HG03039 (cell line): ENCODE measurements at regions not wholly inside any gene's neighbourhood (a gene's known extent, or its start where the extent isn't known, plus 50 kb on each side); places are given as distances from the start of the nearest gene placed in this dataset.
"Not testable (repeated sequence)": the region's sequence is repeated elsewhere in the genome, so short reads cannot be mapped to it uniquely, and the experiment has no call there.

Source experiments
- ATAC-seq: cut with Tn5 transposase; IDR thresholded peaks from one replicate; pipeline ENCODE4 v1.9.1; 2021; ENCODE audit warnings: mild to moderate bottlenecking, moderate library complexity; ENCODE audit not compliant: unreplicated experiment

DNA sequence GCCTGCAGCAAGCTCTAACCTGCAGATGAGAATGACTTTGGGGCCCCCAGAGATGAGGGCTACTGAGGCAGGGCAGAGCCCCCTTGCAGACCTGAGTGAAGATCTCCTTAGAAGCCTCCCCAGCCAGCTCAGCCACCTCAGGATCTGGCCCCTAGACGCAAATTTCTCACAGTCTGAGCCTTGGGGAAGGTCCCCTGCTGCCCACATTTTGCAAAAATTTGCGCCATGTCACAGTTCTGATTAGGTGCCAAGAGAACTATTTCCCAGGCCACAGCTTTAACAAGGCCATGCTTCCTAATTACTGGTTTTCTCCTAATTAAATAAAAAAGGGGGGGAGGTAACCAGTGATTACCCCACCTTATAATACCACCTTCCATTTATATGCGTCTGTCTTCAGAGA, 81.0 kb upstream of the HES1 start:
- no peak for ATAC-seq

GRCh38 chr3:194056323-194056722, 79.6 kb upstream of the HES1 start:
- ATAC-seq: not testable (repeated sequence)

DNA sequence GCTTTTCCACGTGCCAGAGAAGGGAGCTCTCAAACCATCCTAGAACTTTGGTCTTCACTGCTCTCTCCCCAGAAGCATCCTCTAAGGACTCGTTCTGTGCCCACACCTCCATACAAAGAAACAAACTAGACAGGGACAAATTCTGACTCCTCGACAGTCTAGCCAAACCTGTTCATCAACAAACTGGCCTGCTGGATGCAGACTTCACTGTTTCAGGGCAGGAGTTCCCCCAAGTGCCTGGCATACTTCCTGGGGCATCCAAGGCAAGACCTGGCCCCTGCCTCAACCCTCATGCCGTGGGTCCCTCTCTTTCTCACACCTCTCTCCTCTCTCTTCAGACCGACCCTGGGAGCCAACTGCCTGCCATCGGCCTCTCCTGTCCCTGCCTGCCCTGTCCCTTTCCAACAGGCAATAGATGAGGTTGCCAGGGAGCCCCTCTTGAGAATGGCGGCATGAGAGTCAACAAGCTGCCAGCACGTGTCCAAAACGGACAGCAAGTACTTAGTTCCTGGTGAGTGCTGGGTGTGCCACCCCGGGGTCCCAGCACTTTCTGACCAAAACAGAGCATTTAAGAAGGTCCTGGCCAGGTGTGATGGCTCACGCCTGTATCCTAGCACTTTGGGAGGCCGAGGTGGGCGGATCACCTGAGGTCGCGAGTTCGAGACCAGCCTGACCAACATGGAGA, 79.1 kb upstream of the HES1 start:
- no peak for ATAC-seq

DNA sequence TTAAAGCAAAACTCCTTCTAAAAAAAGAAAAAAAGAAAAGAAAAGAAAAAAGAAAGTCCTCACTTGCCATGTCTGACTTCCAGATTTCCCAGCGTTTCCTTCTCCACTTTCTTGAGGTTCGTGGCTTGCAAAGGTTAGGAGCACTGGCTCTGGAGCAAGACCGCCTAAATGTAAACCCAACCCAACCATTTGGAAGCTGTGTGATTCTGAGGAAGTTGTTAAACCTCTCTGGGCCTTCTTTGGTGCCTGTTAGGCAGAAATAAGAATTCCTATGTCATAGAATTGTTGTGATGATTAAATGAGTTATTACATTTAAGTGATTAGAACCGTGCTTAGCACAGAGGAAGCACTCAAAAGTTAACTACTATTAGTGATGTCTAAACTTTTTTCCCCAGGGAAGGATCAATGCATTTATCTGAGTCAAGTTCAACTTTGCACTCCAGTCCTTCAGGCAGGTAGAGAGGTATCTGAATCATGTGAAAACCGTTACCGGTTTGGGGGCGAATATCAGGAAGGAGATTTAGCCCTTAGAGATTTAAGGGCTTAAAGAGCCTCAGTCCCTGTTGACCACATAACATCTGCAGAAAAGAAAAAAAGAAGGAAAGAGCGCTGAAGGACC, 78.3 kb upstream of the HES1 start:
- no peak for ATAC-seq

- no peak for ATAC-seq
These were observed 77.8 kb upstream of the HES1 start for GRCh38 chr3:194058189-194058571.

- no peak for ATAC-seq
These were observed 77.2 kb upstream of the HES1 start for GRCh38 chr3:194058753-194059152.

GRCh38 chr3:194061421-194062030, 74.4 kb upstream of the HES1 start:
- ATAC-seq: no peak

DNA sequence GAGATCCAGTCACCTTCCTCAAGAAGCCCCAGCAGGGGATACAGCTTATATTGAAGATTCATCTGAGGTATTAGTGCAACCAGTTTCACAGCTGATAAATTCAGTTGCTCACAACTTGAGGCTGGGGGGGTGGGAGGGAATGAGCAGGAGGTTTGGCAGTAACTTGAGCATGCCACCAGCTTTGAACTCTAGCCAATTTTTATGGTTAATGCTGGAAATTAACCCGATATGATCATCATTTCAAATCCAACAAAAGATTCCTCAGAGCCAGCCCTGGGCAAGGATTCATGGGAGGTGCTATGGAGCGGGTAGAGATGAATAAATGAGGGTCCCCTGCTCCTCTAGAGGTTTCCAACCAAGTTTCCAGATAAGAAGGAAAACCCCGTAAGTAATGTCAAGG, 73.1 kb upstream of the HES1 start:
- no peak for ATAC-seq

DNA sequence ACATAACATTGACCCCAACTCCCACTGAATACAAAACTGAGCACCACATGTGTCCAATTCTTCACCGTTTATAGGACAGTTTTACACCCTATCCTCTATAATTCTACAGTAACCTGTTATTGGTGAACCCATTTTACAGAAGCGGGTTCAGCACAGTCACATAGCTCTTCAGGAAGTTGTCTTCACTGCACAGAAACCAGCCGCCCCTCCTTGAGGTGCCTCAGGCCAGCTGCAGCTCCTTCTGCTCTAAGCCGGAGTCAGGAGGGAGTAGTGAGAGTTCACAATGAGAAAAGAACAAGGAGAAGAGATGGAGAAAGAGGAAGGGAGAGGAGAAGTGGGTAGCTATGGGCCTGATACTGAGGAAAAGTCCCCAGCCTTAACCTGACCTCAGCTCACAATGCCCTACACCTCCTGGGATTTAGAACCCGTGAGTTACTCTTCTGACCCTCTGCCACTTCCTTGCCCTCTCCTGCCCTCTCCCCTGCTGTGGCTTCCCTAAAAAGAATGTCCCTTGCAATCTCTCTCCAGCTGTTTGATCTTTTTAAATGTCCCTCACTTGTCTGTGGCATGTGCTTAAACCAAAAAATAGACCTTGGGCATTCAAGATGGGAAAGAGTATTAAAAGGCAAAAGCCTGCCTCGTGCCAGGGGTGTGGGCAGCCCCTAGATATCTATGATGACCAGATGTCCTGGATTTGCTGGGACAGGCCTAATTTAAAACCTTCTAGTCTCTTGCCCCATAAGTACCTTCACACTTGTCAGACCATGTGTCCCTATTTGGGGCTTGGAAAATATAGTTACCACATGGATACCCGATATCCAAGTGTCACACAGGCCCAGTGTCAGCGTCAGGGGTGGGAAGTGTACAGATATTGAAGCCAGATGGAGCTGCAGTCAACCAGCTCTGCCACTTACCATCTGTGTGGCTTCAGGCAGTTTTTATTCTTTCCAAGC, 71.3 kb upstream of the HES1 start:
- no peak for ATAC-seq

GRCh38 chr3:194067327-194067726, 68.6 kb upstream of the HES1 start:
- not testable (repeated sequence) for ATAC-seq

DNA sequence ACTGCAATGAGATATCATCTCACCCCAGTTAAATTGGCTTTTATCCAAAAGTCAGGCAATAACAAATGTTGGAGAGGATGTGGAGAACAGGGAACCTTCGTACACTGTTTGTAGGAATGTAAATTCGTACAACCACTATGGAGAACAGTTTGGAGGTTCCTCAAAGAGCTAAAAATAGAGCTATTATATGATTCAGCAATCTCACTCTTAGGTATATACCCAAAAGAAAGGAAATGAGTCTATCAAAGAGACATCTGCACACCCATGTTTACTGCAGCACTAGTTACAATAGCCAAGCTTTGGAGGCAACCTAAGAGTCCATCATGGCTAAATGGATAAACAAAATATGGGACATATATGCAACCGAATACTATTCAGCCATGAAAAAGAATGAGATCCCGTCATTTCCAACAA, 68.0 kb upstream of the HES1 start:
- ATAC-seq: no peak

DNA sequence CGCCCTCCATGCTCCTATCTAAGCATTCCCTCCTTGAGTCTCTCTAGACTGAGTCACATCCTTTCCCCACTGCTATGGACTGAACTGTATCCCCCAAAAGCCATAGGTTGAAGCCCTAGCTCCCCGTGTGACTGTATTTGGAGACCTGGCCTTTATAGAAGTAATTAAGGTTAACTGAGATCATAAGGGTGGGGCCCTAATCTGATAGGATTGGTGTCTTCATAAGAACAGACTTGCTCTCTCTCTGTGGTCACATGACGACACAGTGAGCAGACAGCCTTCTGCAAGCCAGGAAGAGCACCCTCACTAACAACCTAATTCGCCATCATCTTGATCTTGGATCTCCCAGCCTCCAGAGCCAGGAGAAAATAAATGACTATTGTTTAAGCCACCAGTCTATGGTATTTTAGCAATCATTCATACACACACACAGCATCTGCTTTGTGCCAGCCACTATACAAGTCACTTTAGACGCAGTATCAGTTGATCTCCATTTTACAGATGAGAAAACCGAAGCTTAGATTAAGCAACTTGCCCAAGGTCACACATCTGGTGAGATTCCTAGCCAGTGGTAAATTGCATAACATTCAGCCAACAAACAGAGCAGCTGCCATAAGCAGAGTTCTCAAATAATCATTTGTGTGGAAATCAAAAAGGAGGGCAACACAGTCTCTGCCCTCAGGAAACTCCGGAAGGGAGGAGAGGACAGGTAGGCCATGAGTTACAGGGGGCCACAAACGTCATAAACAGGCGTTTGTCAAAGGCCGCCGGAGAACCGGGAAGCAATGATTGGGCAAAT, 66.3 kb upstream of the HES1 start:
- no peak for ATAC-seq

DNA sequence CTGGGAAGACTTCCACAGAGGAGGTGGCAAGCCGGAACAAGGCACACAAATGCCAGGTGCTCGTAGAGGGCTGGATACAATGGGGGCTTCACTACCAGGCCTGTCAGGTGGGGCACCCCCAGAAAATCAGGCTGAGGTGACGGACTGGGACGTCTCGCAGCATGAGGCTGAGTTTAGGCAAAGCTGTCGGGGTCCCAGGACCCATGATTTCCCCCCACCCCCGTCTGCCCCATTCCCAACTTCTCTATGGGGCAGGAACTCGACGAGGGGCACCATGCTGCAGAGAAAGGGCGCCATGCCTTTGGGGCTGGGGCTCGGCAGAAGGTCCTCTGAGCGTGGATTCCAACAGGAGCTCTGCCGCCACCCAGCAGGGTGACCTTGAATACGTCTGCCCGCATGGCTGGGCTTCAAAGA, 65.7 kb upstream of the HES1 start:
- no peak for ATAC-seq

- peak; percentile 92 for ATAC-seq
These were observed 65.1 kb upstream of the HES1 start for GRCh38 chr3:194070634-194071409.

DNA sequence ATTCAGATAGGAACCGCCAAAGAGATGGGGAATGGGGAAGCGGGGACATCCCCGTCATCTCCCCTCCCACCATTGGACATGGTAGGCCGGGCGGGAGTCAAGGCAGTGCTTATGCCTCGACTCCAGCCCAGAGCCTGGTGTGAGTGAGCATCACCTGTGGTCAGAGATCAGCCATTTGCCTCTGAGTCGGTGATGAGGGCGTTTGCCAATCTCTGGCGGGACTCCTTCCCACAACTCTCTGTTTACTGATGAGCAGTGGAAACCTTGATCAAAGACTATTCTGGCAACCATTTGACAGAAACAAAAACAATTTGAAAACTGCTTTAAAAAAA, 63.9 kb upstream of the HES1 start:
- ATAC-seq: no peak

DNA sequence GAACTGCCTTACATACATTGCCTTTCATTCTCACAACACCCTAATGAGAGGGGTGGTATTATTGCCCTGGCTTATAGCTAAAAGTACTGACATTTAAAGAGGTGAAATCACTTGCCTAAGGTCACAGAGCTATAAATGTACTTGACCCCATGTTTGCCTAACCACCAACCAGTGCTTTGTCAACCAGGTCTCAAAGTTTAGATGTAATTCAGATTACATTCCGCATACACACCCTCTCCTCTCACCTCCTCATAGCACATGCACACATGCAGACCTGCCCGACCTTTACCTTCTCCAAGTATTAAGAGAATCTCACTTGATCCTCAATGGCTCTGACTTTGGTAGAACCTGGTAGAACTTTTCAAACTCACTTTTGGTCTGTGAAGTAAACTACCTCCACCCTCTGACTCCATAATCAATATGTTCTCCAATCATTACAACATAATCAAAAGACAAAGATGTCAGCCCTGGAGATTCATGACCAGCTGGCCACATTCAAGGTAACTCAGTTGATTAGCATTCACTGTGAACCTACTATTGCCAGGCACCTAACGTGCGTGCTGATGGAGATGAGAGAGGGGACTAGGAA, 63.2 kb upstream of the HES1 start:
- ATAC-seq: no peak

DNA sequence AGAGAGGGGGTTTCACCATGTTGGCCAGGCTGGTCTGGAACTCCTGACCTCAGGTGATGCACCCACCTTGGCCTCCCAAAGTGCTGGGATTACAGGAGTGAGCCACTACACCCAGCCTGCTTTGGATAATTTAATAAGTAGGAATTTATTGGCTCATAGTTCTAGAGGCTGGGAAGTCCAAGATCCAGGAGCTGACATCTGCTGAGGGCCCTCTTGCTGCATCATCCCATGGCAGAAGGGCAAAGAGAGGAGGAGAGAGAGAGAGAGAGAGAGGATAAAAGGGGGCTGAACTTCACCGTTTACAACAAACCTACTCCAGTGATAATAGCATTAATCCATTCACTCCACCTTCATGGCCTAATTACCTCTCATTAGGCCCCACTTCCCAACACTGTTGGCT, 62.0 kb upstream of the HES1 start:
- no peak for ATAC-seq

- no peak for ATAC-seq
These were observed 60.8 kb upstream of the HES1 start for GRCh38 chr3:194075088-194075615.

DNA sequence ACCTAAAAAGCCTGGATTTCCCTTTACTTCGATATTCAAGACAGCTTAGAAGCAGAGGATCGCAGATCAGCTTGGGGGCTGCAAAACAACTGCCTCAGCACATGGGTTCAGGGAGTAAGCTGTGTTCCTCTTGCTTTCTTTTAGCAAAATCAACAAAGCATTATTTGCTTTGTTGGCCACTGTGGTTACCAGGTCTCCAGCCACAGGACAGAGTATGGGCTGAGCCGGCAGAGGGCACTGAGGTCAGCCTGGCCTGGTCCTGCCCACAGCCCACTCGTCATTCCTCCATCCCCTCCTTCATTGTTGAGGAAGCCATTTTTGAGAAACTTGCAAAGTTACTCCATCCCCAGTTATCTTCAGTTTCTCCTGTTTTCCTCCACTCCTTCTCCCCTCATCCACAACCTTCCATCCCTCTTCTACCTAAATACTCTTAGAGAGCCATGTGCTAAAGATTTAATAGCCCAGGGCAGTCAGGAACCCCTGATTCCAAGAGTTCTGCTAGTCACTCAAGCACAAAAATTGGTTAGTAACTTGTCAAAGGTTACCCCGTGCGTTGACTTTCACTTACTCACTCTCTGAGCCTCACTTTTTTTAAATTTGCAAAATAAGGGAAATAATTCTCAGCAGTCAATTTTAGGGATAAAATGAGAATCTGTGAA, 60.0 kb upstream of the HES1 start:
- no peak for ATAC-seq
